ENCODE measurements at regions not wholly inside any gene's neighbourhood (a gene's known extent, or its start where the extent isn't known, plus 50 kb on each side); places are given as distances from the start of the nearest gene placed in this dataset.

- Histone ChIP-seq H3K4me3 (ENCODE audit: low read depth, low read length) (no peak overlapping the region), H3K27me3 (ENCODE audit: control insufficient read depth, insufficient read depth, low read length) (no peaks in the 10 kb centered on the region), H3K36me3 (ENCODE audit: control insufficient read depth, insufficient read depth, low read length) (no peaks in the 10 kb centered on the region)
- TF ChIP-seq CTCF (IDR thresholded peaks at IDR 0.05; ENCODE audit: insufficient read depth, low read depth, low read length): no peak
- ChIA-PET POLR2A (interaction anchor here (0.5 kb wide), 1 partner anchor 9 kb away, joined by 4 read pairs; no protein-coding TSS in a partner anchor), CTCF (interaction anchor here (0.6 kb wide), 1 partner anchor 114 kb away, joined by 3 read pairs; no protein-coding TSS in a partner anchor)
- no peak for DNase-seq (ENCODE audit: low read depth)
These were observed 130.6 kb downstream of the KLF5 start for GRCh38 chr13:73189362-73189761.

GRCh38 chr13:73187106-73187505, 128.3 kb downstream of the KLF5 start:
- POLR2A ChIA-PET: no interaction called here

GRCh38 chr13:73179650-73180274, 121.0 kb downstream of the KLF5 start:
- DNase-seq (ENCODE audit: low read depth): no peak
- no peaks in the 10 kb centered on the region for H3K27me3 ChIP-seq (ENCODE audit: control insufficient read depth, insufficient read depth, low read length)
- CTCF ChIA-PET: no interaction called here
- no peak for TF ChIP-seq CTCF (IDR thresholded peaks at IDR 0.05; ENCODE audit: insufficient read depth, low read depth, low read length)
- POLR2A ChIA-PET: no interaction called here
- no peak overlapping the region for H3K4me3 ChIP-seq (ENCODE audit: low read depth, low read length)
- no peaks in the 10 kb centered on the region for H3K36me3 ChIP-seq (ENCODE audit: control insufficient read depth, insufficient read depth, low read length)

More at GRCh38 chr13:73187106-73187505, 128.3 kb downstream of the KLF5 start:
- no peaks in the 10 kb centered on the region for H3K36me3 ChIP-seq (ENCODE audit: control insufficient read depth, insufficient read depth, low read length)
- H3K27me3 ChIP-seq (ENCODE audit: control insufficient read depth, insufficient read depth, low read length): no peaks in the 10 kb centered on the region
- no peak for TF ChIP-seq CTCF (IDR thresholded peaks at IDR 0.05; ENCODE audit: insufficient read depth, low read depth, low read length)
- CTCF ChIA-PET: no interaction called here
- DNase-seq (ENCODE audit: low read depth): no peak
- H3K4me3 ChIP-seq (ENCODE audit: low read depth, low read length): no peak overlapping the region

- no peak for TF ChIP-seq CTCF (IDR thresholded peaks at IDR 0.05; ENCODE audit: insufficient read depth, low read depth, low read length)
- CTCF ChIA-PET: no interaction called here
These were observed 119.2 kb downstream of the KLF5 start for GRCh38 chr13:73177916-73178565.

GRCh38 chr13:73177017-73177416, 118.2 kb downstream of the KLF5 start:
- TF ChIP-seq CTCF (IDR thresholded peaks at IDR 0.05; ENCODE audit: insufficient read depth, low read depth, low read length): no peak
- H3K27me3 ChIP-seq (ENCODE audit: control insufficient read depth, insufficient read depth, low read length): no peaks in the 10 kb centered on the region
- ChIA-PET POLR2A (interaction anchor here (0.6 kb wide), 1 partner anchor 9 kb away, joined by 7 read pairs; no protein-coding TSS in a partner anchor), CTCF (no interaction called here)
- H3K36me3 ChIP-seq (ENCODE audit: control insufficient read depth, insufficient read depth, low read length): no peaks in the 10 kb centered on the region
- H3K4me3 ChIP-seq (ENCODE audit: low read depth, low read length): no peak overlapping the region
- no peak for DNase-seq (ENCODE audit: low read depth)

More at GRCh38 chr13:73177916-73178565, 119.2 kb downstream of the KLF5 start:
- POLR2A ChIA-PET: no interaction called here
- DNase-seq (ENCODE audit: low read depth): no peak
- Histone ChIP-seq H3K27me3 (ENCODE audit: control insufficient read depth, insufficient read depth, low read length) (no peaks in the 10 kb centered on the region), H3K4me3 (ENCODE audit: low read depth, low read length) (no peak overlapping the region), H3K36me3 (ENCODE audit: control insufficient read depth, insufficient read depth, low read length) (no peaks in the 10 kb centered on the region)
